ENCODE measurements at regions not wholly inside any gene's neighbourhood (a gene's known extent, or its start where the extent isn't known, plus 50 kb on each side); places are given as distances from the start of the nearest gene placed in this dataset.

DNA sequence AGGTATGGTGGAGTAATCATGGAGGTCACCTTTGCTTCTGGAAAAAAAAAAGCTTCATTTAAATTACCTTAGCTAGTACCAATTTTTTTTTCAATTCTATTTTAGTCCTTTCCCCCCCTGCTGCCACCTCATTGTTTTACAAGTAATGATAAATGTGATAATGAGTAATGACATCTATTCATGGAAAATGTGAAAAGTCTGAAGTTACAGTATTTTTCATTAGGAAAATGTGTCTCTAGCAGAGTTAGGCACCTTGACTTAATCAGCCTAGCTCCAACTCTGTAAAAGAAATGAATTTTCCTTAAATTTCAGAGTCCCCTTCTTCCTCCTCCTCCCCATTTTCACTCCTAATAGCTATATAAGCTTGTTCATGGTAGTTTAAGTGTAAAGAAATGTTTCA is 204.9 kb upstream of the USP25 start:
- TF ChIP-seq, protein P1, sequence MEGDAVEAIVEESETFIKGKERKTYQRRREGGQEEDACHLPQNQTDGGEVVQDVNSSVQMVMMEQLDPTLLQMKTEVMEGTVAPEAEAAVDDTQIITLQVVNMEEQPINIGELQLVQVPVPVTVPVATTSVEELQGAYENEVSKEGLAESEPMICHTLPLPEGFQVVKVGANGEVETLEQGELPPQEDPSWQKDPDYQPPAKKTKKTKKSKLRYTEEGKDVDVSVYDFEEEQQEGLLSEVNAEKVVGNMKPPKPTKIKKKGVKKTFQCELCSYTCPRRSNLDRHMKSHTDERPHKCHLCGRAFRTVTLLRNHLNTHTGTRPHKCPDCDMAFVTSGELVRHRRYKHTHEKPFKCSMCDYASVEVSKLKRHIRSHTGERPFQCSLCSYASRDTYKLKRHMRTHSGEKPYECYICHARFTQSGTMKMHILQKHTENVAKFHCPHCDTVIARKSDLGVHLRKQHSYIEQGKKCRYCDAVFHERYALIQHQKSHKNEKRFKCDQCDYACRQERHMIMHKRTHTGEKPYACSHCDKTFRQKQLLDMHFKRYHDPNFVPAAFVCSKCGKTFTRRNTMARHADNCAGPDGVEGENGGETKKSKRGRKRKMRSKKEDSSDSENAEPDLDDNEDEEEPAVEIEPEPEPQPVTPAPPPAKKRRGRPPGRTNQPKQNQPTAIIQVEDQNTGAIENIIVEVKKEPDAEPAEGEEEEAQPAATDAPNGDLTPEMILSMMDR (IDR thresholded peaks at IDR 0.05; ENCODE audit: insufficient read depth, low read length): no peak
- TF ChIP-seq GABPA (IDR thresholded peaks at IDR 0.05; ENCODE audit: low read depth) (no peak), POLR2AphosphoS5 (IDR thresholded peaks at IDR 0.05; ENCODE audit: low read depth) (no peak)
- TF ChIP-seq, protein P2, sequence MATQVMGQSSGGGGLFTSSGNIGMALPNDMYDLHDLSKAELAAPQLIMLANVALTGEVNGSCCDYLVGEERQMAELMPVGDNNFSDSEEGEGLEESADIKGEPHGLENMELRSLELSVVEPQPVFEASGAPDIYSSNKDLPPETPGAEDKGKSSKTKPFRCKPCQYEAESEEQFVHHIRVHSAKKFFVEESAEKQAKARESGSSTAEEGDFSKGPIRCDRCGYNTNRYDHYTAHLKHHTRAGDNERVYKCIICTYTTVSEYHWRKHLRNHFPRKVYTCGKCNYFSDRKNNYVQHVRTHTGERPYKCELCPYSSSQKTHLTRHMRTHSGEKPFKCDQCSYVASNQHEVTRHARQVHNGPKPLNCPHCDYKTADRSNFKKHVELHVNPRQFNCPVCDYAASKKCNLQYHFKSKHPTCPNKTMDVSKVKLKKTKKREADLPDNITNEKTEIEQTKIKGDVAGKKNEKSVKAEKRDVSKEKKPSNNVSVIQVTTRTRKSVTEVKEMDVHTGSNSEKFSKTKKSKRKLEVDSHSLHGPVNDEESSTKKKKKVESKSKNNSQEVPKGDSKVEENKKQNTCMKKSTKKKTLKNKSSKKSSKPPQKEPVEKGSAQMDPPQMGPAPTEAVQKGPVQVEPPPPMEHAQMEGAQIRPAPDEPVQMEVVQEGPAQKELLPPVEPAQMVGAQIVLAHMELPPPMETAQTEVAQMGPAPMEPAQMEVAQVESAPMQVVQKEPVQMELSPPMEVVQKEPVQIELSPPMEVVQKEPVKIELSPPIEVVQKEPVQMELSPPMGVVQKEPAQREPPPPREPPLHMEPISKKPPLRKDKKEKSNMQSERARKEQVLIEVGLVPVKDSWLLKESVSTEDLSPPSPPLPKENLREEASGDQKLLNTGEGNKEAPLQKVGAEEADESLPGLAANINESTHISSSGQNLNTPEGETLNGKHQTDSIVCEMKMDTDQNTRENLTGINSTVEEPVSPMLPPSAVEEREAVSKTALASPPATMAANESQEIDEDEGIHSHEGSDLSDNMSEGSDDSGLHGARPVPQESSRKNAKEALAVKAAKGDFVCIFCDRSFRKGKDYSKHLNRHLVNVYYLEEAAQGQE (IDR thresholded peaks at IDR 0.05; ENCODE audit: insufficient replicate concordance, low read depth): no peak
